Activated naive CD8-positive, alpha-beta T cell treated with anti-CD3 and anti-CD28 coated beads, Interleukin-2, amount 50 U/mL, for 24 hours (primary cell): ENCODE measurements at regions not wholly inside any gene's neighbourhood (a gene's known extent, or its start where the extent isn't known, plus 50 kb on each side); places are given as distances from the start of the nearest gene placed in this dataset.
"Not testable (repeated sequence)": the region's sequence is repeated elsewhere in the genome, so short reads cannot be mapped to it uniquely, and the experiment has no call there.

Experiments used
- ATAC-seq: fragments of 150-1000 bp; cut with Tn5 transposase; one replicate; pipeline ENCODE4 v1.10.0; 2021
- DNase-seq: peaks from one replicate; pipeline ENCODE4 v3.0.0; 2021
- H3K27ac Mint-ChIP-seq: one replicate; pipeline ENCODE4 v1.8.0; 2021; ENCODE audit warnings: mild to moderate bottlenecking, mixed read lengths
- H3K27me3 Mint-ChIP-seq: one replicate; pipeline ENCODE4 v1.8.0; 2021; ENCODE audit warnings: mixed read lengths
- H3K36me3 Mint-ChIP-seq: one replicate; pipeline ENCODE4 v1.8.0; 2021; ENCODE audit warnings: low read depth, mixed read lengths
- H3K4me1 Mint-ChIP-seq: one replicate; pipeline ENCODE4 v1.8.0; 2021; ENCODE audit warnings: mixed read lengths
- H3K4me3 Mint-ChIP-seq: one replicate; pipeline ENCODE4 v1.8.0; 2021; ENCODE audit warnings: mild to moderate bottlenecking, moderate library complexity, mixed read lengths
- H3K9me3 Mint-ChIP-seq: one replicate; pipeline ENCODE4 v1.8.0; 2021; ENCODE audit warnings: mixed read lengths

DNA sequence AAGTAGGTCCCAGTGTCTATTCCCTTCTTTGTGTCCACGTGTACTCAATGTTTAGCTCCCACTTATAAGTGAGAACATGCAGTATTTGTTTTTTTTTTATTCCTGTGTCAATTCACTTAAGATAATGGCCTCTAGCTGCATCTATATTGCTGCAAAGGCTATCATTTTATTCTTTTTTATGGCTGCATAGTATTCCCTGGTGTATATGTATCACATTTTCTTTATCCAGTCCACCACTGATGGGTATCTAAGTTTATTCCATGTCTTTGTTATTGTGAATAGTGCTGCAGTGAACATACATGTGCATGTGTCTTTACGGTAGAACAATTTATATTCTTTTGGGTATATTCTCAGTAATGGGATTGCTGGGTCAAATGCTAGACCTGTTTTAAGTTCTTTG lies 329.4 kb downstream of the MEX3B start:
- not testable (repeated sequence) for H3K36me3 Mint-ChIP-seq, H3K27me3 Mint-ChIP-seq, H3K9me3 Mint-ChIP-seq, H3K4me1 Mint-ChIP-seq, H3K27ac Mint-ChIP-seq, DNase-seq, ATAC-seq, H3K4me3 Mint-ChIP-seq

DNA sequence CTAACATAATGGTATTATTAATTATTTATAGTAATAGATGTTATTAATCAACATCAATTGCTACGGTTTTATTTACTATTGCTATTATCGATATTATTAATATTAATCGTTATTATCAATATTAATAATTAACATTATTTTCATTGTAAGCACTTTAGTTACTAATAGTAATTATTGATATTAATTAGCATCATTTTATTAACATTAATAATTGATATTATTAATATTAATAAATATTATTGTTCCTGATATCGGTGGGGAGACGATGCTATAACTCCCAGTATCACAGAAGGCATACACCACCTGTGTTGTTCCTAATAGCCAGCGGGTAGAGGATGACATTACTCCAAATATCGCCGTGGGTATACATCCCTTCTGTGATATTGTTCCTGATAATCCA lies 335.5 kb downstream of the MEX3B start:
- H3K27ac Mint-ChIP-seq, result no peak overlapping the region
- peaks cover 4% of the 10 kb centered on the region for H3K9me3 Mint-ChIP-seq
- peaks cover 7% of the 10 kb centered on the region for H3K4me1 Mint-ChIP-seq
- ATAC-seq (no peak), DNase-seq (no peak)
- no peak overlapping the region for H3K4me3 Mint-ChIP-seq
- no peaks in the 10 kb centered on the region for H3K27me3 Mint-ChIP-seq
- H3K36me3 Mint-ChIP-seq, result no peaks in the 10 kb centered on the region

DNA sequence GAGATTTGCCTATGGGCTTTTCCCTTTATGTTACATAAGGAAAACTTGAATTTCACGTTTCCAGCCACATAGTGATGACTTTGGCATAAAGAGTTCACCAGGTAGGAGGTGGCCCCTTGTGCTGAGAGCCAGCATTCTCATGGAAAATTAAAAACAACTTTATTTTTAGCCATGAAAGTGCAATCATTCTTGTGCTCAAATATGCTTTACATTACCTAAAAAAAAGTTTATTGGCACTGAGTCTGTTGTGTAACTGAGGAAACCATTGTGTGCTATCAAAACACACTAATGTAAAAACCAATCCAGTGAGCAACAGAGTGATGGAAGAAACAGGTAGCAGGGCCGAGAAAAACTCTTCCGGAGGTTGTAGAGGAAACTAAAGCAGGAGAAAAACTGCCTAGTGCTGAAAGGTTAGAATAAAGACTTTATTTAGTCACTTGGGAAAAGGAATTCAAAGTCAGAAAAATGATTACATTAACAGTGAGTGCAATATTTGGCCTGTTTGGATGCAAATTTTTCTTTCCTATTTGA lies 332.9 kb upstream of the TMC3 start:
- ATAC-seq, H3K27ac Mint-ChIP-seq: not testable (repeated sequence)

DNA sequence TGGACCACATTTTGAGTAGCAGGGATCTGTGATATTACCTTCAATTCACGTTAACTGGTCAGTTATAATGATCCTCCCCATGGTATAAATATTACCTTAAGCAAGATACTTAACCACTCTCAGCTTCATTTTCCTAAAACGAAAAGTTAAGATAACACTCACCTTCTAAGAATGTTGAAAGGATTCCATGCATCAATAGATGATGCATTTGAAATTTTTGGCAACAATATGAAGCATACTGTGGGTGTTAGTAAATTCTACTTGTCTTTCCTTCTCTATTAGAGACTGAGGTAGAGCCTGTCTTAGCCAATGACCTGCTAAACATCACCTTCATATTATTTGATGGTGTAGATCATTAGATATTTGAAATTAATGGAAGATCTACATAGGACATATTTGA lies 331.7 kb upstream of the TMC3 start:
- ATAC-seq, H3K9me3 Mint-ChIP-seq, H3K4me1 Mint-ChIP-seq, H3K4me3 Mint-ChIP-seq, H3K27me3 Mint-ChIP-seq, H3K27ac Mint-ChIP-seq, H3K36me3 Mint-ChIP-seq, DNase-seq: not testable (repeated sequence)

More for the DNA sequence above, 332.9 kb upstream of the TMC3 start:
- not testable (repeated sequence) for H3K9me3 Mint-ChIP-seq, H3K4me1 Mint-ChIP-seq, H3K27me3 Mint-ChIP-seq, H3K36me3 Mint-ChIP-seq, H3K4me3 Mint-ChIP-seq, DNase-seq

DNA sequence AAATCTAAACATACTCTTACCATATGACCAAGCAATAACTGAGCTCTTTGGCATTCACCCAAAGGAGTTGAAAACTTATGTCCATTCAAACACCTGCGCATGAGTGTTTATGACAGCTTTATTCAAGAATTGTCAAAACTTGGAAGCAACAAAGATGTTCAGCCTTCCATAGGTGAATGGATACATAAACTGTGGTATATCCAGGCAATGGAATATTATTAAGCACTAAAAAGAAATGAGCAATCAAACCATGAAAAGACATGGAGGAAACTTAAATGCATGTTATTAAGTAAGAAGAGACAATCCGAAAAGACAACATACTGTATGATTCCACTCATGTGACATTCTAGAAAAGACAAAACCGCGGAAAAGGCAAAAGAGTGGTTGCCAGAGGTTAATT lies 312.0 kb upstream of the TMC3 start:
- H3K4me1 Mint-ChIP-seq, result no peaks in the 10 kb centered on the region
- no peaks in the 10 kb centered on the region for H3K36me3 Mint-ChIP-seq
- ATAC-seq (no peak), DNase-seq (no peak)
- peaks cover 9% of the 10 kb centered on the region for H3K9me3 Mint-ChIP-seq
- H3K4me3 Mint-ChIP-seq, result no peak overlapping the region
- H3K27ac Mint-ChIP-seq, result no peak overlapping the region
- peaks cover 2% of the 10 kb centered on the region for H3K27me3 Mint-ChIP-seq

DNA sequence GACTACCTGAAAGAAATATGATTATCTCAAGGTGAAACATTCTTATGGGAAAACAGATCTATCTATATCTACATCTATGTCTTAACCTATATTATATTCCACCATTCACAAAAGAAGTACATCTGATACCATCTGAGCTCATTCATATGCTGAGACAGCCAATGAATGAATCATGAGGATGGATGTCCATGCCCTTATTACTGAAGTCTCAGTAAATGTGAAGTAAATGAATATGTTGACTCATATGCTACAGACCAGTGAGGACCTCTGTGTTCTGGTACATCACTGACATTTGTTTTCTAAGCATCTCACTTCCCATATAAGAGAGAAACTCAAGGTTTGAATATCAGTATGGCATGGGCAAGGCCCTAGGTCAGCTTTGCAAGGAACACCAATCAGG lies 311.2 kb upstream of the TMC3 start:
- Mint-ChIP-seq H3K4me3 (no peak overlapping the region), H3K9me3 (peaks cover 17% of the 10 kb centered on the region), H3K36me3 (no peaks in the 10 kb centered on the region), H3K4me1 (no peaks in the 10 kb centered on the region), H3K27ac (no peak overlapping the region), H3K27me3 (peaks cover 2% of the 10 kb centered on the region)
- no peak for ATAC-seq
- DNase-seq, result no peak

DNA sequence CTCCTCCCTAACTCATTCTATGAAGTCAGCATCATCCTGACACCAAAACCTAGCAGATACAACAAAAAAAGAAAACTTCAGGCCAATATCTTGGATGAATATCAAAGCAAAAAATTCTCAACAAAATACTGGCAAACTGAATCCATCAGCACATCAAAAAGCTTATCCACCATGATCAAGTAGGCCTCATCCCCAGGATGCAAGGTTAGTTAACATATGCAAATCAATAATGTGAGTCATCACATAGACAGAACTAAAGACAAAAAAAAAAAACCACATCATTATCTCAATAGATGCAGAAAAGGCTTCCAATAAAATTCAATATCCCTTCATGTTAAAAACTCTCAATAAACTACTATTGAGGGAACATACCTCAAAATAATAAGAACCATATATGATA lies 306.8 kb upstream of the TMC3 start:
- Mint-ChIP-seq H3K36me3 (no peaks in the 10 kb centered on the region), H3K4me1 (no peaks in the 10 kb centered on the region), H3K27ac (no peak overlapping the region), H3K9me3 (peaks cover 22% of the 10 kb centered on the region), H3K27me3 (peaks cover 2% of the 10 kb centered on the region), H3K4me3 (no peak overlapping the region)
- no peak for ATAC-seq
- no peak for DNase-seq

DNA sequence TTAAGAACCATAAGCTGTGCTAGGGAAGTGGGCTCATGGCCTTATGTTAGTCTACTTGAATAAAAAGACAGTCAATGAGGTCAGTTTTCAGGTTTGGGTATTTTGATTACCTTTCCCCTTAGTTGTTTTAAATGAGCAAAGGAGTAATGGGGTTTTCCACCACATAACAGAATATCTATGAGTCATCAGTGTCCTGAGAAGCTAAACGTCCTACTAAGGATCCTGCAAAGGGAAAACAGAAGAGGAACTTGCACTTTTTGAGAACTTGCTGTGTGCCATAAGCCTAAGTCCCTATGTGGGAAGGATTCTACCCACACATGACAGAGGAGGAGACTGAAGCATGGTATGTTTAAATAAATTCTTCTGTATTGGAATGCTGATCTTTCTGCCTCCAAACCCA lies 292.8 kb upstream of the TMC3 start:
- ATAC-seq, result no peak
- no peak for DNase-seq
- H3K27ac Mint-ChIP-seq, result no peak overlapping the region
- H3K36me3 Mint-ChIP-seq, result no peaks in the 10 kb centered on the region
- no peaks in the 10 kb centered on the region for H3K4me1 Mint-ChIP-seq
- no peaks in the 10 kb centered on the region for H3K27me3 Mint-ChIP-seq
- H3K9me3 Mint-ChIP-seq, result no peaks in the 10 kb centered on the region
- H3K4me3 Mint-ChIP-seq, result no peak overlapping the region

DNA sequence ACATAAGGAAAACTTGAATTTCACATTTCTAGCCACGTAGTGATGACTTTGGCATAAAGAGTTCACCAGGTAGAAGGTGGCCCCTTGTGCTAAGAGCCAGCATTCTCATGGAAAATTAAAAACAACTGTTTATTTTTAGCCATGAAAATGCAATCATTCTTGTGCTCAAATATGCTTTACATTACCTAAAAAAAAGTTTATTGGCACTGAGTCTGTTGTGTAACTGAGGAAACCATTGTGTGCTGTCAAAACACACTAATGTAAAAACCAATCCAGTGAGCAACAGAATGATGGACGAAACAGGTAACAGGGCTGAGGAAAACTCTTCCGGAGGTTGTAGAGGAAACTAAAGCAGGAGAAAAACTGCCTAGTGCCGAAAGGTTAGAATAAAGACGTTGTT lies 287.0 kb upstream of the TMC3 start:
- Mint-ChIP-seq H3K27me3 (no peaks in the 10 kb centered on the region), H3K4me1 (no peaks in the 10 kb centered on the region), H3K36me3 (no peaks in the 10 kb centered on the region), H3K4me3 (no peak overlapping the region), H3K27ac (no peak overlapping the region), H3K9me3 (peaks cover 4% of the 10 kb centered on the region)
- DNase-seq (no peak), ATAC-seq (no peak)

DNA sequence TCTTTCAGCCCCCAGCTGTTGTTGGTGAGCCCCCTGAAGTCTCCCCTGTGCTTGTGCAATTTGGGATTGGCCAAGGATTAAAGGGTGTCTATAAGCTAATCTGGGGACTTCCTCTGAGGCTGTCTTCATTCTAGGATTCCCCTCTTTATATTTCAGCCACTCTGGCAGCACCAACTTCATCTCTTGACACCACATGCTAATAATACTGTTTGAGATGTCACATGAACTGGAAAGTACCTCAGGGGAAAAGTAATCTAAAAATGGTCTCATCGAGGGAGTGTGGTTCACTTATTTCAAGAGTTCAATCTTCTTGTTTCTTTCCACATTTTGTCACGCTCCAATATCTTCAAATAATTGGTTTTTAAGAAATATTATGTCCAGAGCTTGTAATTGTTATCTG lies 279.2 kb upstream of the TMC3 start:
- H3K4me3 Mint-ChIP-seq, result no peak overlapping the region
- DNase-seq (no peak), ATAC-seq (no peak)
- no peaks in the 10 kb centered on the region for H3K27me3 Mint-ChIP-seq
- H3K9me3 Mint-ChIP-seq, result peaks cover 6% of the 10 kb centered on the region
- H3K4me1 Mint-ChIP-seq, result no peaks in the 10 kb centered on the region
- H3K27ac Mint-ChIP-seq, result no peak overlapping the region
- no peaks in the 10 kb centered on the region for H3K36me3 Mint-ChIP-seq

DNA sequence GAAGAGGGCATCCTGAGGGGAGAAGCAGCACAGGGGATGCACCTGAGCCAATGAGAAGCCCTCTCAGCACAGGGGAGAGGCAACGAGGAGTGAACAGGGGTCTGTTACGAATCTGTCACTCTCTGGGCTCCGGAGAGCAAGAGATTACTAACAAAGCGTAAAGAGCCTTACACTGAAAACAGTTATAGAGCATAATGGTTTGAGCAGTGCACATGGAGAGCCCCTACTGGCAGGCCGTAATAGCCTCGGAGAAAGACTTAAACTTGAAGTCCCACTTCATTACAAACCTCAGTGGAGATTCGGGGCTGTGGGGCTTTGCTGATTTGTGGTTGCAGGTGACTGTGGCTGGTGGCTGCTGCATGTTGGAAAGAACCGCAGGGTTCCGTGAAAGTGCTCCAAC lies 271.5 kb upstream of the TMC3 start:
- H3K9me3 Mint-ChIP-seq, result no peaks in the 10 kb centered on the region
- ATAC-seq, result no peak
- DNase-seq, result no peak
- H3K4me1 Mint-ChIP-seq, result no peaks in the 10 kb centered on the region
- H3K4me3 Mint-ChIP-seq, result no peak overlapping the region
- H3K27ac Mint-ChIP-seq, result no peak overlapping the region
- H3K27me3 Mint-ChIP-seq, result no peaks in the 10 kb centered on the region
- H3K36me3 Mint-ChIP-seq, result no peaks in the 10 kb centered on the region

DNA sequence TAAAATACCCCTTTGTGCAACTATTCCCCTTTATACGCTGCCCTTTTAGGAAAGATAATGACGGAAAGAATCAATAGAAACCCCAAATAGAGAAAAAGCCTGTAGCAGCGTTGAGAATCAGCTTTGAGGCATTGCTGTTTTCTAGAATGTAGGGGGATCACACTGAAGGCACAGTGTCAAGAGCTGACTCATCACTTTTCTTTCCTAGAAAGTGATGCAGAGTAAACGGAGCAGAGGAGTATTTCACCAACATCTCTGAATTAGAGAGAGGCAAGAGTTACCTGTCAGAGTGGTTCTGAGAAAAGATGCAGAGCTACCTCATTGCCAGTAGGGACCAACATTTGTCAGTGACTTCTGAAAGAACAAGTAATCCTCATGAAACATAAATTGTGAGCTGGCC lies 269.8 kb upstream of the TMC3 start:
- peaks cover 5% of the 10 kb centered on the region for H3K27me3 Mint-ChIP-seq

DNA sequence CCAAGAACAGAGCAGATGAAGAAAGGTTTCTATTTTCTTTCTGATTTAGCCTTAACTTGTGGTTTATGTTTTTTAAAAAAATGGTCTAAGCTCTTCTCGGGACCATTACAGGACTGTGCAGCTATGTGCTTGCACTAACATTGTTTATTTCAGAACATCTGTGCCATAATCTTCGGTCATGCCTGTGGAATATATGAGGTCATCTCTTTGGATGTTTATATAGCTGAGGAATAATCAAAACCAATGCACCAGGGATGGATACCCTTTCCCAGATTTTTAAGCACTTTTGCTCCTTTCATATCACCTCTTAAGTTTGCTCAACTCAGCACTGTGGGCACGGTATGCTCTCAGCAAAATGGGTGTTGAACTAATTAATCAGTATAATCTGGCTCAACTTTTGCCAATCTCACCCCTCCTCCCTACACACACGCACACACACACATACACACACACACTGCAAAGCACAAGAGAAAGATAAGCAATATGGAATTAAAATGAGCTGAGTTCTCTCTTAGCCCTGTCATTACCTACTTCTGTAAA lies 268.5 kb upstream of the TMC3 start:
- Mint-ChIP-seq H3K4me3 (no peak overlapping the region), H3K36me3 (no peaks in the 10 kb centered on the region), H3K27ac (no peak overlapping the region), H3K4me1 (no peaks in the 10 kb centered on the region), H3K9me3 (no peaks in the 10 kb centered on the region), H3K27me3 (peaks cover 5% of the 10 kb centered on the region)
- ATAC-seq, result no peak
- no peak for DNase-seq

More for the DNA sequence above, 269.8 kb upstream of the TMC3 start:
- Mint-ChIP-seq H3K4me3 (no peak overlapping the region), H3K9me3 (no peaks in the 10 kb centered on the region), H3K36me3 (no peaks in the 10 kb centered on the region), H3K27ac (no peak overlapping the region), H3K4me1 (no peaks in the 10 kb centered on the region)
- DNase-seq (no peak), ATAC-seq (no peak)

DNA sequence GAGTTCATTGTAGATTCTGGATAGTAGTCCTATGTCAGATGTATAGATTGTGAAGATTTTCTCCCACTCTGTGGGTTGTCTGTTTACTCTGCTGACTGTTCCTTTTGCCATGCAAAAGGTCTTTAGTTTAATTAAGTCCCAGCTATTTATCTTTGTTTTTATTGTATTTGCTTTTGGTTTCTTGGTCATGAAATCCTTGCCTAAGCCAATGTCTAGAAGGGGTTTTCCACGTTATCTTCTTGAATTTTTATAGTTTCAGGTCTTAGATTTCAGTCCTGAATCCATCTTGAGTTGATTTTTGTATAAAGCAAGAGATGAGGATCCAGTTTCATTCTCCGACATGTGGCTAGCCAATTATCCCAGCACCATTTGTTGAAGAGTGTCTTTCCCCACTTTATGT lies 262.1 kb upstream of the TMC3 start:
- H3K4me1 Mint-ChIP-seq, ATAC-seq, DNase-seq, H3K4me3 Mint-ChIP-seq, H3K27me3 Mint-ChIP-seq, H3K36me3 Mint-ChIP-seq, H3K9me3 Mint-ChIP-seq, H3K27ac Mint-ChIP-seq: not testable (repeated sequence)

DNA sequence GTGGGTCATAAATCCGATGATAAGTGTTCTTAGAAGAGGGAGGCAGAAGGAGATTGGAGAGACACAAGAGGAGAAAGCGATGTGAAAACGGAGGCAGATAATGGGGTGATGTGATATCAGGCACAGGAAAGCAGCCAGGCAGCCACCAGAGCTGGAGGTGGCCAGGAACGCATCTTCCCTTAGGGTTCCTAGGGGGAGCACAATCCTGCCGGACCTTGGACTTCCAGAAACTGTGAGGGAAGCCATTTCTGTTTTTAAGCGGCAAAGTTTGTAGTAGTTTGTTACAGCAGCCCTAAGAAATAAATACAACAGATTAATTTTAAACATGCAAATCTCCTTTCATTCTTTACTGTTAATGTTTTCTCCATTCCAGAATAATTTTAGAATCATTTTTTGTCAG lies 259.9 kb upstream of the TMC3 start:
- Mint-ChIP-seq H3K27ac (no peak overlapping the region), H3K4me3 (no peak overlapping the region), H3K4me1 (no peaks in the 10 kb centered on the region), H3K36me3 (no peaks in the 10 kb centered on the region), H3K27me3 (peaks cover 3% of the 10 kb centered on the region), H3K9me3 (no peaks in the 10 kb centered on the region)
- DNase-seq, result no peak
- no peak for ATAC-seq

DNA sequence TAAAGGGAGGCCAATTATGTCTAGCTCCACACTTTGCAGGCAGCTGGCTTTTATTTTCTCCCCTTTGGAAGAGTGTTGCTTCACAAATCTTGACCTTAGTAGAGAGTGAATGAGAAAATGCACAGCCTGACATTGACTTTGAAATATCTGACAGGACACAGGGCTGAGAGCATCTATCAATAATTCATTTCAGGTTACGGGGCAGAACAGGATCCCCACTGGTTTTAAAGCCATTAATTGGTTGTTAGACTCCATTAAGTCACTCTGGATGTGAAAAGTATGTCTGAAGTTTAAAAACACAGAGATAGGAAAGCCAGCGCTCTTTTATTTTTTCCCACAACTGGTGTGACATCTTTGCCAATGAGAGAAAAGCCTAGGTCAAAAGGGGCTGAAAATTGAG lies 251.9 kb upstream of the TMC3 start:
- Mint-ChIP-seq H3K4me1 (no peaks in the 10 kb centered on the region), H3K27me3 (no peaks in the 10 kb centered on the region), H3K9me3 (peaks cover 3% of the 10 kb centered on the region), H3K27ac (no peak overlapping the region), H3K4me3 (no peak overlapping the region), H3K36me3 (no peaks in the 10 kb centered on the region)
- no peak for ATAC-seq
- DNase-seq, result no peak
